Breast epithelium (tissue), 3 donors: ENCODE measurements at regions not wholly inside any gene's neighbourhood (a gene's known extent, or its start where the extent isn't known, plus 50 kb on each side); places are given as distances from the start of the nearest gene placed in this dataset.

Experiments used
- POLR2AphosphoS5 ChIP-seq, 3 donors: sonication (generic); formaldehyde crosslinking; IDR thresholded peaks; one replicate each; pipeline ENCODE4 v1.6.1; 2017; ENCODE audit warnings: antibody characterized with exemption in 3 of 3
- TF ChIP-seq, protein P1 (sequence below), 3 donors: fragments of 450-650 bp; IDR thresholded peaks; one replicate each; pipeline ENCODE4 v1.5.1; 2016 to 2017; ENCODE audit warnings: antibody characterized with exemption in 3 of 3, mild to moderate bottlenecking in 3 of 3, moderate library complexity in 3 of 3

DNA sequence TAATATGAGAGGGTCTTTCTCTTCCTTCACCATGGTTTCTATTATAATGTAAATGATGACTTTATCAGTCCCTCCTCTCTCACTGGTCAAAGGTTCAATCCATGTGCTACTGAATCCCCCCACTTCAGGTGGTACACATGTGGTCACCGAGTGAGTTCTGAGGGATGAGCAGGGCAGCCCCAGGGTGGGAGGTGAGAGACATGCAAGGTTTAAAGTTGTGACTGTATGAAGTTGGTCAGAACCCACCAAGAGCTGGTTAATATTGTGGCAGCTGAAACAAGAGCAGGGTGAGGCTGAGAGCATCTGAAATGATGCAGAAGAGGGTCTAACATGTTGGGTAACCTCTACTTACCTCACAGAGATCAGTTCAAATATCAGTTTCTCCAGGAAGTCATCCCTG, 444.7 kb upstream of the FBXO33 start:
- TF ChIP-seq, protein P1, sequence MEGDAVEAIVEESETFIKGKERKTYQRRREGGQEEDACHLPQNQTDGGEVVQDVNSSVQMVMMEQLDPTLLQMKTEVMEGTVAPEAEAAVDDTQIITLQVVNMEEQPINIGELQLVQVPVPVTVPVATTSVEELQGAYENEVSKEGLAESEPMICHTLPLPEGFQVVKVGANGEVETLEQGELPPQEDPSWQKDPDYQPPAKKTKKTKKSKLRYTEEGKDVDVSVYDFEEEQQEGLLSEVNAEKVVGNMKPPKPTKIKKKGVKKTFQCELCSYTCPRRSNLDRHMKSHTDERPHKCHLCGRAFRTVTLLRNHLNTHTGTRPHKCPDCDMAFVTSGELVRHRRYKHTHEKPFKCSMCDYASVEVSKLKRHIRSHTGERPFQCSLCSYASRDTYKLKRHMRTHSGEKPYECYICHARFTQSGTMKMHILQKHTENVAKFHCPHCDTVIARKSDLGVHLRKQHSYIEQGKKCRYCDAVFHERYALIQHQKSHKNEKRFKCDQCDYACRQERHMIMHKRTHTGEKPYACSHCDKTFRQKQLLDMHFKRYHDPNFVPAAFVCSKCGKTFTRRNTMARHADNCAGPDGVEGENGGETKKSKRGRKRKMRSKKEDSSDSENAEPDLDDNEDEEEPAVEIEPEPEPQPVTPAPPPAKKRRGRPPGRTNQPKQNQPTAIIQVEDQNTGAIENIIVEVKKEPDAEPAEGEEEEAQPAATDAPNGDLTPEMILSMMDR (IDR thresholded peaks at IDR 0.05) = no peak
- no peak for TF ChIP-seq POLR2AphosphoS5 (IDR thresholded peaks at IDR 0.05)
